Lower lobe of right lung (tissue), 2 donors: ENCODE measurements at regions not wholly inside any gene's neighbourhood (a gene's known extent, or its start where the extent isn't known, plus 50 kb on each side); places are given as distances from the start of the nearest gene placed in this dataset.

Experiments used
- ATAC-seq, 2 donors: fragments of 200-7000 bp; cut with Tn5 transposase; one replicate each; pipeline ENCODE4 v1.9.1; 2020 to 2022; ENCODE audit warnings: mild to moderate bottlenecking in 2 of 2, moderate library complexity in 2 of 2
- DNase-seq: peaks from one replicate; pipeline ENCODE4 v3.0.0-alpha.2; 2020
- H3K27ac ChIP-seq: fragments of 200-600 bp; one replicate; pipeline ENCODE4 v1.8.0; 2022
- H3K27me3 ChIP-seq: fragments of 200-600 bp; one replicate; pipeline ENCODE4 v1.8.0; 2022; ENCODE audit warnings: low read depth
- H3K36me3 ChIP-seq: fragments of 200-600 bp; one replicate; pipeline ENCODE4 v1.8.0; 2022; ENCODE audit warnings: mild to moderate bottlenecking
- H3K4me1 ChIP-seq: fragments of 200-600 bp; one replicate; pipeline ENCODE4 v1.8.0; 2022
- H3K4me3 ChIP-seq: fragments of 200-600 bp; one replicate; pipeline ENCODE4 v1.8.0; 2022; ENCODE audit warnings: mild to moderate bottlenecking
- H3K9me3 ChIP-seq: fragments of 200-600 bp; one replicate; pipeline ENCODE4 v1.8.0; 2022
- CTCF ChIP-seq: fragments of 200-600 bp; IDR thresholded peaks from one replicate; pipeline ENCODE4 v1.8.0; 2022; ENCODE audit warnings: antibody characterized with exemption, mild to moderate bottlenecking
- intact Hi-C: fragments of 100-400 bp; cut with DNase I; formaldehyde crosslinking; loops from one replicate; pipeline ENCODE4 v1.11.0; 2022
- donor health status: DM: no; HTN: yes; CAD: no; lungs with severe emphysema.

GRCh38 chr12:13691598-13691997 is 289.8 kb downstream of the GRIN2B start:
- no peak overlapping the region for H3K4me3 ChIP-seq
- no peak overlapping the region for H3K27ac ChIP-seq
- no peaks in the 10 kb centered on the region for H3K36me3 ChIP-seq
- peaks cover 5% of the 10 kb centered on the region for H3K27me3 ChIP-seq
- ATAC-seq (no peak), DNase-seq (no peak)
- H3K4me1 ChIP-seq, result no peaks in the 10 kb centered on the region
- intact Hi-C loops, result no loop called here
- no peaks in the 10 kb centered on the region for H3K9me3 ChIP-seq
- TF ChIP-seq CTCF, result no peak

GRCh38 chr12:13687633-13688032 is 293.8 kb downstream of the GRIN2B start:
- no peak for ATAC-seq

DNA sequence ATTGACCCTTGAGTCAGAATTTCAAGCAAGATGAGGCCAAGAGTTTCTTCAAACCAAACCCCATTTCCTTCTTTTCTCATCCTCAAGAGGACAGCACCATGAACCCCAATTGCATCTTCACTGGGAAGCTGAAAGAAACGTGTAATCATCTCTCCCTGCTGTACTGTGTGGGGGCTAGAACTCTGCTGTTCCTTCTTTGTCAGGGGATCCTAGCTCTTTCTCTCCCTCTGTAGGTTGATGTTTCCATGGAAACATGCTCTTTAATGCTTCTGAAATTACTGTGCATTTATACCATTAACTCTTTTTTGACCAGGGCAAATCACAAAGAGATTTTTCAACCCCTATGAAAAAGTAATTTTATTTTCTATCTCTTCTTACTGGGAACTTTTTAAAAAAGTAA is 295.1 kb downstream of the GRIN2B start:
- H3K27me3 ChIP-seq, result no peaks in the 10 kb centered on the region
- no peaks in the 10 kb centered on the region for H3K36me3 ChIP-seq
- H3K27ac ChIP-seq, result no peak overlapping the region
- DNase-seq, result no peak
- H3K9me3 ChIP-seq, result no peaks in the 10 kb centered on the region
- TF ChIP-seq CTCF, result no peak
- H3K4me3 ChIP-seq, result no peak overlapping the region
- ATAC-seq, result no peak
- intact Hi-C loops, result no loop called here
- H3K4me1 ChIP-seq, result no peaks in the 10 kb centered on the region

More at GRCh38 chr12:13687633-13688032, 293.8 kb downstream of the GRIN2B start:
- Histone ChIP-seq H3K4me3 (no peak overlapping the region), H3K27me3 (no peaks in the 10 kb centered on the region), H3K4me1 (no peaks in the 10 kb centered on the region), H3K27ac (no peak overlapping the region), H3K9me3 (no peaks in the 10 kb centered on the region), H3K36me3 (no peaks in the 10 kb centered on the region)
- no peak for TF ChIP-seq CTCF
- intact Hi-C loops, result no loop called here
- DNase-seq, result no peak

GRCh38 chr12:13680916-13681315 is 300.5 kb downstream of the GRIN2B start:
- Histone ChIP-seq H3K4me1 (no peaks in the 10 kb centered on the region), H3K4me3 (no peak overlapping the region), H3K27me3 (peaks cover 5% of the 10 kb centered on the region), H3K9me3 (no peaks in the 10 kb centered on the region), H3K36me3 (no peaks in the 10 kb centered on the region), H3K27ac (no peak overlapping the region)
- intact Hi-C loops, result no loop called here
- no peak for TF ChIP-seq CTCF
- DNase-seq (no peak), ATAC-seq (no peak)

GRCh38 chr12:13676880-13677279 is 304.5 kb downstream of the GRIN2B start:
- Histone ChIP-seq H3K27ac (no peak overlapping the region), H3K36me3 (no peaks in the 10 kb centered on the region), H3K4me1 (no peaks in the 10 kb centered on the region), H3K4me3 (no peak overlapping the region), H3K27me3 (peaks cover 5% of the 10 kb centered on the region), H3K9me3 (no peaks in the 10 kb centered on the region)
- TF ChIP-seq CTCF, result no peak
- no peak for ATAC-seq
- intact Hi-C loops, result no loop called here
- no peak for DNase-seq
